ENCODE measurements at regions not wholly inside any gene's neighbourhood (a gene's known extent, or its start where the extent isn't known, plus 50 kb on each side); places are given as distances from the start of the nearest gene placed in this dataset.

- no peak overlapping the region for H3K4me3 ChIP-seq
- FAIRE-seq: no peak
- TF ChIP-seq CTCF (IDR thresholded peaks at IDR 0.05): no peak
- no peaks in the 10 kb centered on the region for H3K9me3 ChIP-seq
- H3K4me1 ChIP-seq: no peaks in the 10 kb centered on the region
- no peak for DNase-seq
- no peak overlapping the region for H3K27ac ChIP-seq
- ATAC-seq: peak in 1 of 4 donors; percentile 20
- H3K27me3 ChIP-seq: peaks cover 0 to 11% (median 0%) of the 10 kb centered on the region in 4 donors
- 53 to 58% methylated on average over 3 of the region's 3 CpGs for WGBS, 2 donors
- no peaks in the 10 kb centered on the region for H3K36me3 ChIP-seq
- intact Hi-C loops (cut with DNase I): no loop called here
These were observed 521.1 kb downstream of the NR2F2 start for GRCh38 chr15:96851613-96852012.

- Histone ChIP-seq H3K27me3 (no peaks in the 10 kb centered on the region), H3K36me3 (no peaks in the 10 kb centered on the region), H3K27ac (no peak overlapping the region), H3K4me1 (no peaks in the 10 kb centered on the region), H3K4me3 (no peak overlapping the region), H3K9me3 (no peaks in the 10 kb centered on the region)
- no peak for DNase-seq
- WGBS, 2 donors: 63 to 72% methylated on average over 9 of the region's 9 CpGs
- no peak for FAIRE-seq
- intact Hi-C loops (cut with DNase I): no loop called here
- no peak for TF ChIP-seq CTCF (IDR thresholded peaks at IDR 0.05)
- ATAC-seq: no peak
These were observed 528.2 kb downstream of the NR2F2 start for GRCh38 chr15:96858694-96859093.

- FAIRE-seq (no peak), DNase-seq (no peak)
These were observed 530.2 kb downstream of the NR2F2 start for GRCh38 chr15:96860741-96861140.

GRCh38 chr15:96867992-96868391 lies 537.5 kb downstream of the NR2F2 start:
- DNase-seq: no peak
- 67 to 69% methylated on average over 8 of the region's 8 CpGs for WGBS, 2 donors
- H3K4me3 ChIP-seq: no peak overlapping the region
- no peaks in the 10 kb centered on the region for H3K9me3 ChIP-seq
- no peaks in the 10 kb centered on the region for H3K4me1 ChIP-seq
- intact Hi-C loops (cut with DNase I): no loop called here
- H3K27me3 ChIP-seq: peaks cover 0 to 2% (median 0%) of the 10 kb centered on the region in 4 donors
- H3K27ac ChIP-seq: no peak overlapping the region
- H3K36me3 ChIP-seq: no peaks in the 10 kb centered on the region
- TF ChIP-seq CTCF (IDR thresholded peaks at IDR 0.05): no peak
- ATAC-seq: no peak
- no peak for FAIRE-seq

More at GRCh38 chr15:96860741-96861140, 530.2 kb downstream of the NR2F2 start:
- intact Hi-C loops (cut with DNase I): no loop called here
- Histone ChIP-seq H3K36me3 (no peaks in the 10 kb centered on the region), H3K4me3 (no peak overlapping the region), H3K4me1 (no peaks in the 10 kb centered on the region), H3K9me3 (no peaks in the 10 kb centered on the region), H3K27ac (no peak overlapping the region), H3K27me3 (peaks cover 0 to 2% (median 0%) of the 10 kb centered on the region in 4 donors)
- ATAC-seq: no peak
- 38 to 56% methylated on average over 4 of the region's 4 CpGs for WGBS, 2 donors
- TF ChIP-seq CTCF (IDR thresholded peaks at IDR 0.05): no peak

- intact Hi-C loops (cut with DNase I): no loop called here
- H3K27me3 ChIP-seq: peaks cover 0 to 2% (median 0%) of the 10 kb centered on the region in 4 donors
- H3K27ac ChIP-seq: no peak overlapping the region
- H3K4me1 ChIP-seq: no peaks in the 10 kb centered on the region
- FAIRE-seq (no peak), ATAC-seq (no peak), DNase-seq (no peak)
- H3K36me3 ChIP-seq: no peaks in the 10 kb centered on the region
- 84 to 95% methylated on average over 1 of the region's 1 CpG for WGBS, 2 donors
- H3K4me3 ChIP-seq: no peak overlapping the region
- TF ChIP-seq CTCF (IDR thresholded peaks at IDR 0.05): no peak
- no peaks in the 10 kb centered on the region for H3K9me3 ChIP-seq
These were observed 538.6 kb downstream of the NR2F2 start for GRCh38 chr15:96869122-96869521.
